GM12878 (cell line): ENCODE measurements at regions not wholly inside any gene's neighbourhood (a gene's known extent, or its start where the extent isn't known, plus 50 kb on each side); places are given as distances from the start of the nearest gene placed in this dataset.

Source experiments
- ATAC-seq: fragments of 200-7000 bp; cut with Tn5 transposase; 3 replicates; pipeline ENCODE4 v1.9.1; 2020; ENCODE audit warnings: mild to moderate bottlenecking, moderate library complexity
- BruUV-seq: library from RNA; stranded (reverse); fragments of 400-500 nt; replicated peaks from 2 replicates; lab custom pipeline; 2021; lab: Mats Ljungman, UMichigan
- CTCF ChIA-PET: fragments of 300-600 bp; sonication (Branson Sonifier 250); formaldehyde crosslinking; extraction: SDS; loops from one replicate; lab custom pipeline; 2021; ENCODE audit warnings: inconsistent platforms; lab: Yijun Ruan, JAX
- POLR2A ChIA-PET: fragments of 350-600 bp; formaldehyde crosslinking; extraction: SDS; loops from one replicate; lab custom pipeline; 2021; ENCODE audit warnings: inconsistent platforms; lab: Charles Lee
- RAD21 ChIA-PET: fragments of 300-600 bp; sonication (Branson Sonifier 250); formaldehyde crosslinking; loops from one replicate; lab custom pipeline; 2023; ENCODE audit warnings: antibody characterized with exemption; ENCODE audit not compliant: unreplicated experiment; lab: Charles Lee
- SMC1A ChIA-PET: fragments of 300-600 bp; sonication (Branson Sonifier 250); formaldehyde crosslinking; loops from one replicate; lab custom pipeline; 2023; ENCODE audit not compliant: unreplicated experiment, uncharacterized antibody; lab: Charles Lee
- DNase-seq: peaks from one replicate; pipeline ENCODE4 v3.0.0-alpha.2; 2011; ENCODE audit warnings: low read depth, low spot score
- FAIRE-seq: peaks from 3 replicates; lab custom pipeline; 2011; peaks lifted over from hg19 to GRCh38; lab: Jason Lieb, UNC
- H2AFZ ChIP-seq: 2 replicates; pipeline ENCODE4 v1.6.0; 2011; ENCODE audit warnings: low read depth, low read length, control low read depth; ENCODE audit not compliant: control insufficient read depth
- H3K27ac ChIP-seq: 2 replicates; pipeline ENCODE4 v1.5.1; 2011; ENCODE audit warnings: control low read depth; ENCODE audit not compliant: control insufficient read depth, insufficient read depth
- H3K27me3 ChIP-seq, 2 experiments: replicated peaks in 1 of 2; 2 replicates each; pipeline versions ENCODE4 v1.6.0 to v1.6.1; 2011; ENCODE audit warnings: low read length in 1 of 2; ENCODE audit not compliant: control insufficient read depth in 2 of 2, insufficient read depth in 2 of 2
- H3K36me3 ChIP-seq, 2 experiments: 2 replicates each; pipeline ENCODE4 v1.5.1; 2011; ENCODE audit warnings: low read length in 1 of 2; ENCODE audit not compliant: control insufficient read depth in 2 of 2, insufficient read depth in 2 of 2
- H3K4me1 ChIP-seq: 2 replicates; pipeline ENCODE4 v1.6.1; 2011; ENCODE audit warnings: mild to moderate bottlenecking, low read length, moderate library complexity, mixed read lengths; ENCODE audit not compliant: control insufficient read depth, insufficient read depth
- H3K4me2 ChIP-seq: 2 replicates; pipeline ENCODE4 v1.6.0; 2011; ENCODE audit warnings: control low read depth; ENCODE audit not compliant: control insufficient read depth, insufficient read depth
- H3K4me3 ChIP-seq: fragments of 200-600 bp; sonication (generic); 2 replicates; pipeline ENCODE4 v1.5.1; 2016
- H3K79me2 ChIP-seq: 2 replicates; pipeline ENCODE4 v1.6.0; 2011; ENCODE audit warnings: low read length; ENCODE audit not compliant: control insufficient read depth, insufficient read depth
- H3K9ac ChIP-seq: 2 replicates; pipeline ENCODE4 v1.8.0; 2011; ENCODE audit warnings: low read length, control low read depth, mixed read lengths; ENCODE audit not compliant: control insufficient read depth, insufficient read depth
- H3K9me3 ChIP-seq: replicated peaks from 3 replicates; pipeline ENCODE4 v1.5.1; 2011; ENCODE audit warnings: mild to moderate bottlenecking, low read length; ENCODE audit not compliant: control insufficient read depth, insufficient read depth
- H4K20me1 ChIP-seq: 2 replicates; pipeline ENCODE4 v1.6.0; 2011; ENCODE audit not compliant: control insufficient read depth, insufficient read depth
- BCL3 ChIP-seq: IDR thresholded peaks from 2 replicates; pipeline ENCODE4 v1.6.1; 2011; ENCODE audit warnings: borderline replicate concordance, low read depth, mild to moderate bottlenecking, moderate library complexity, low read length; ENCODE audit not compliant: insufficient read depth, poor library complexity, severe bottlenecking
- CREM ChIP-seq: IDR thresholded peaks from 2 replicates; pipeline ENCODE4 v1.6.1; 2014; ENCODE audit warnings: antibody characterized with exemption, low read depth
- IKZF1 ChIP-seq: fragments of 450-650 bp; conservative IDR thresholded peaks from 2 replicates; pipeline ENCODE4 v1.6.1; 2017; ENCODE audit warnings: antibody characterized with exemption, mild to moderate bottlenecking
- IKZF2 ChIP-seq, 2 experiments: fragments of 450-650 bp; IDR thresholded peaks; 2 replicates each; pipeline ENCODE4 v1.6.1; 2017; ENCODE audit warnings: mild to moderate bottlenecking in 2 of 2, moderate library complexity in 2 of 2
- LARP7 ChIP-seq: fragments of 450-650 bp; IDR thresholded peaks from 2 replicates; pipeline ENCODE4 v1.6.1; 2017; ENCODE audit warnings: mild to moderate bottlenecking
- MEF2B ChIP-seq: fragments of 450-650 bp; IDR thresholded peaks from 2 replicates; pipeline ENCODE4 v1.6.1; 2018; ENCODE audit warnings: mild to moderate bottlenecking, moderate library complexity; ENCODE audit not compliant: partially characterized antibody, poor library complexity, severe bottlenecking
- STAT1 ChIP-seq: fragments of 450-650 bp; conservative IDR thresholded peaks from 2 replicates; pipeline ENCODE4 v1.6.1; 2014; ENCODE audit warnings: antibody characterized with exemption, mild to moderate bottlenecking
- TCF12 ChIP-seq: IDR thresholded peaks from 2 replicates; pipeline ENCODE4 v1.6.1; 2011; ENCODE audit warnings: low read depth, mild to moderate bottlenecking, low read length
- ZNF217 ChIP-seq: fragments of 450-650 bp; IDR thresholded peaks from 2 replicates; pipeline ENCODE4 v1.6.1; 2017; ENCODE audit warnings: antibody characterized with exemption, mild to moderate bottlenecking
- ZZZ3 ChIP-seq: IDR thresholded peaks from 2 replicates; pipeline ENCODE4 v1.6.1; 2011; ENCODE audit warnings: low read depth; ENCODE audit not compliant: control insufficient read depth, insufficient read length
- WGBS: methylation state at CpG from one replicate; pipeline ENCODE4 v1.1.6; 2016; ENCODE audit warnings: low lambda C conversion rate; ENCODE audit not compliant: insufficient replicate concordance, insufficient coverage; ENCODE audit errors: missing lambda C conversion rate; 5-methylcytosine and 5-hydroxymethylcytosine counted together
- in situ Hi-C: fragments of 300-500 bp; cut with MboI; formaldehyde crosslinking; loops from 9 replicates; pipeline ENCODE4 v1.14.3; 2018; ENCODE audit warnings: mixed read lengths
- intact Hi-C: fragments of 100-400 bp; cut with micrococcal nuclease; formaldehyde crosslinking; loops from one replicate; pipeline ENCODE4 v1.14.2; 2022; ENCODE audit not compliant: unreplicated experiment
- TF ChIP-seq, protein P1 (sequence below): fragments of 450-650 bp; IDR thresholded peaks from 2 replicates; pipeline ENCODE4 v1.6.1; 2017; ENCODE audit warnings: mild to moderate bottlenecking, moderate library complexity

DNA sequence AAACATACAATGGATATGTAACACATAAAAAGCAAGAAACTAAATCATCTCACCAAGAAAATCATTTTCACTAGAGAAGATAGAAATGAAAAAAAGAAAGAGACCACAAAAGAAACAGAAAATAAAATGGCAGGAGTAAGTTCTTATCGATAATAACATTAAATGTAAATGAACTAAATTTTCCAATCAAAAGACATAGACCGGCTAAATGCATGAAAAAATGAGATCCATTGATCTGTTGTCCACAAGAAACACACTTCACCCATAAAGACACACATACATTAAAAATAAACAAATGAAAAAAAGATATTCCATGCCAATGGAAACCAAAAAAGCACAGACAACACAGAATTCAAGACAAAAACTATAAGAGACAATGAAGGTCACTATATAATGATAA lies 1771.9 kb downstream of the SI start:
- H3K4me2 ChIP-seq = no peak overlapping the region
- ChIA-PET RAD21 (no interaction called here), POLR2A (no interaction called here), CTCF (no interaction called here), SMC1A (no interaction called here)
- ATAC-seq (no peak), DNase-seq (no peak), FAIRE-seq (no peak)
- no peaks in the 10 kb centered on the region for H3K27me3 ChIP-seq
- no peaks in the 10 kb centered on the region for H3K9me3 ChIP-seq
- H2AFZ ChIP-seq = no peak overlapping the region
- H3K27ac ChIP-seq = no peak overlapping the region
- no peaks in the 10 kb centered on the region for H4K20me1 ChIP-seq
- H3K79me2 ChIP-seq = no peaks in the 10 kb centered on the region
- no peaks in the 10 kb centered on the region for H3K36me3 ChIP-seq
- WGBS = 34% methylated on average over 2 of the region's 2 CpGs
- H3K4me3 ChIP-seq = no peak overlapping the region
- no TSS peak for BruUV-seq
- TF ChIP-seq ZZZ3 (no peak), LARP7 (no peak)
- in situ Hi-C loops (no loop called here), intact Hi-C loops (no loop called here)
- no peak overlapping the region for H3K9ac ChIP-seq
- H3K4me1 ChIP-seq = no peaks in the 10 kb centered on the region

DNA sequence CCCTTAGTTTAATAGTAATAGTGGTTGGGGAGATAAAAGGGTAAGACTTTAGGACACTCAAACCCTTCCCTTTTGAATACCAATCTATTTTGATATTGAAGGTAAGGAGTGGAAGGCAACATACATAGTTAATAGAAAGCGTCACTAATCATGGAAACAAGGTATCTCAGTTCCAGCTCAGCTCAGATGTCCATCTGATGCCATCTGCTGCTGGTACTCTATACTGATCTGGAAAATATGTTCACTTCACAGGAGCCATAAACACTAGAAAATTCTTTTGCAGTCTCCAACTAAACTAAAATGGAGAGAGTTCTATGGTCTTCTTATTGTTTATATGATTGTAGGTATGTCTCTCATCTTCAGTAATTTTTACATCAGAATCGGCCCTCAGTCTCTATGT lies 1777.1 kb downstream of the OTOL1 start:
- Histone ChIP-seq H3K36me3 (no peaks in the 10 kb centered on the region), H3K4me3 (no peak overlapping the region), H4K20me1 (no peaks in the 10 kb centered on the region), H3K79me2 (no peaks in the 10 kb centered on the region), H3K9me3 (no peaks in the 10 kb centered on the region; the same call in 2 of the 3 replicates), H3K27me3 (no peaks in the 10 kb centered on the region), H3K4me1 (no peaks in the 10 kb centered on the region), H2AFZ (no peak overlapping the region), H3K4me2 (no peak overlapping the region), H3K9ac (no peak overlapping the region), H3K27ac (no peak overlapping the region)
- ATAC-seq (0 out of 3 replicates have a peak, but pooled peaks have one; percentile 27), DNase-seq (no peak), FAIRE-seq (no peak)
- WGBS = 0% methylated on average over 2 of the region's 2 CpGs
- SMC1A ChIA-PET = no interaction called here
- CTCF ChIA-PET = no interaction called here
- intact Hi-C loops (no loop called here), in situ Hi-C loops (no loop called here)
- RAD21 ChIA-PET = no interaction called here
- BruUV-seq = no TSS peak
- POLR2A ChIA-PET = no interaction called here
- TF ChIP-seq, protein P1, sequence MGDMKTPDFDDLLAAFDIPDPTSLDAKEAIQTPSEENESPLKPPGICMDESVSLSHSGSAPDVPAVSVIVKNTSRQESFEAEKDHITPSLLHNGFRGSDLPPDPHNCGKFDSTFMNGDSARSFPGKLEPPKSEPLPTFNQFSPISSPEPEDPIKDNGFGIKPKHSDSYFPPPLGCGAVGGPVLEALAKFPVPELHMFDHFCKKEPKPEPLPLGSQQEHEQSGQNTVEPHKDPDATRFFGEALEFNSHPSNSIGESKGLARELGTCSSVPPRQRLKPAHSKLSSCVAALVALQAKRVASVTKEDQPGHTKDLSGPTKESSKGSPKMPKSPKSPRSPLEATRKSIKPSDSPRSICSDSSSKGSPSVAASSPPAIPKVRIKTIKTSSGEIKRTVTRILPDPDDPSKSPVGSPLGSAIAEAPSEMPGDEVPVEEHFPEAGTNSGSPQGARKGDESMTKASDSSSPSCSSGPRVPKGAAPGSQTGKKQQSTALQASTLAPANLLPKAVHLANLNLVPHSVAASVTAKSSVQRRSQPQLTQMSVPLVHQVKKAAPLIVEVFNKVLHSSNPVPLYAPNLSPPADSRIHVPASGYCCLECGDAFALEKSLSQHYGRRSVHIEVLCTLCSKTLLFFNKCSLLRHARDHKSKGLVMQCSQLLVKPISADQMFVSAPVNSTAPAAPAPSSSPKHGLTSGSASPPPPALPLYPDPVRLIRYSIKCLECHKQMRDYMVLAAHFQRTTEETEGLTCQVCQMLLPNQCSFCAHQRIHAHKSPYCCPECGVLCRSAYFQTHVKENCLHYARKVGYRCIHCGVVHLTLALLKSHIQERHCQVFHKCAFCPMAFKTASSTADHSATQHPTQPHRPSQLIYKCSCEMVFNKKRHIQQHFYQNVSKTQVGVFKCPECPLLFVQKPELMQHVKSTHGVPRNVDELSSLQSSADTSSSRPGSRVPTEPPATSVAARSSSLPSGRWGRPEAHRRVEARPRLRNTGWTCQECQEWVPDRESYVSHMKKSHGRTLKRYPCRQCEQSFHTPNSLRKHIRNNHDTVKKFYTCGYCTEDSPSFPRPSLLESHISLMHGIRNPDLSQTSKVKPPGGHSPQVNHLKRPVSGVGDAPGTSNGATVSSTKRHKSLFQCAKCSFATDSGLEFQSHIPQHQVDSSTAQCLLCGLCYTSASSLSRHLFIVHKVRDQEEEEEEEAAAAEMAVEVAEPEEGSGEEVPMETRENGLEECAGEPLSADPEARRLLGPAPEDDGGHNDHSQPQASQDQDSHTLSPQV = no peak
- TF ChIP-seq IKZF2 (IDR thresholded peaks at IDR 0.05) (no peak), STAT1 (no peak), MEF2B (no peak), TCF12 (no peak), CREM (no peak), ZNF217 (no peak), IKZF1 (no peak), BCL3 (no peak)
